GM23338 (cell line): ENCODE measurements at regions not wholly inside any gene's neighbourhood (a gene's known extent, or its start where the extent isn't known, plus 50 kb on each side); places are given as distances from the start of the nearest gene placed in this dataset.

Experiments used
- ATAC-seq: fragments of 200-7000 bp; cut with Tn5 transposase; 3 replicates; pipeline ENCODE4 v1.9.1; 2020
- DNase-seq: peaks from one replicate; pipeline ENCODE4 v3.0.0-alpha.2; 2015; ENCODE audit warnings: low spot score
- H2AFZ ChIP-seq: fragments of 200-600 bp; sonication (generic); 2 replicates; pipeline ENCODE4 v1.8.0; 2016; ENCODE audit warnings: antibody characterized with exemption, mild to moderate bottlenecking, moderate library complexity
- H3F3A ChIP-seq: fragments of 200-600 bp; sonication (generic); replicated peaks from 2 replicates; pipeline ENCODE4 v1.8.0; 2017; ENCODE audit warnings: antibody characterized with exemption, mixed run types, low read depth
- H3K27ac ChIP-seq: fragments of 200-600 bp; sonication (generic); 2 replicates; pipeline ENCODE4 v1.6.1; 2016; ENCODE audit warnings: low read depth
- H3K27me3 ChIP-seq: fragments of 200-600 bp; sonication (generic); 2 replicates; pipeline ENCODE4 v1.8.0; 2016; ENCODE audit warnings: mild to moderate bottlenecking, mixed run types, moderate library complexity; ENCODE audit not compliant: insufficient read depth
- H3K36me3 ChIP-seq: fragments of 200-600 bp; sonication (generic); 2 replicates; pipeline ENCODE4 v1.8.0; 2016; ENCODE audit warnings: mild to moderate bottlenecking; ENCODE audit not compliant: insufficient read depth
- H3K4me1 ChIP-seq: fragments of 200-600 bp; sonication (generic); 2 replicates; pipeline ENCODE4 v1.8.0; 2016; ENCODE audit warnings: mild to moderate bottlenecking, moderate library complexity; ENCODE audit not compliant: insufficient read depth
- H3K4me2 ChIP-seq: fragments of 200-600 bp; sonication (generic); 2 replicates; pipeline ENCODE4 v1.7.1; 2017; ENCODE audit warnings: mixed run types
- H3K4me3 ChIP-seq: fragments of 200-600 bp; sonication (generic); 2 replicates; pipeline ENCODE4 v1.6.1; 2016; ENCODE audit warnings: mixed run types
- H3K79me2 ChIP-seq: fragments of 200-600 bp; sonication (generic); replicated peaks from 2 replicates; pipeline ENCODE4 v1.8.0; 2017; ENCODE audit warnings: mild to moderate bottlenecking; ENCODE audit not compliant: insufficient read depth
- H3K9me2 ChIP-seq: fragments of 200-600 bp; sonication (generic); 2 replicates; pipeline ENCODE4 v1.8.0; 2017; ENCODE audit not compliant: insufficient read depth
- H4K20me1 ChIP-seq: fragments of 200-600 bp; sonication (generic); replicated peaks from 2 replicates; pipeline ENCODE4 v1.8.0; 2017; ENCODE audit warnings: mild to moderate bottlenecking; ENCODE audit not compliant: insufficient read depth
- H3K27ac Mint-ChIP-seq: 2 replicates; pipeline ENCODE4 v1.8.0; 2020; ENCODE audit warnings: inconsistent platforms, mild to moderate bottlenecking, moderate library complexity, mixed read lengths
- H3K27me3 Mint-ChIP-seq: 3 replicates; pipeline ENCODE4 v1.8.0; 2022; ENCODE audit warnings: low read depth, mild to moderate bottlenecking, moderate library complexity, mixed read lengths, inconsistent platforms; ENCODE audit not compliant: insufficient read depth, poor library complexity
- H3K36me3 Mint-ChIP-seq: 3 replicates; pipeline ENCODE4 v1.8.0; 2021; ENCODE audit warnings: low read depth, mild to moderate bottlenecking, inconsistent platforms, moderate library complexity, mixed read lengths
- H3K4me1 Mint-ChIP-seq: 3 replicates; pipeline ENCODE4 v1.8.0; 2020; ENCODE audit warnings: mild to moderate bottlenecking, inconsistent platforms, mixed read lengths
- H3K4me3 Mint-ChIP-seq: 3 replicates; pipeline ENCODE4 v1.8.0; 2021; ENCODE audit warnings: moderate library complexity, mild to moderate bottlenecking, inconsistent platforms, mixed read lengths
- H3K9me3 Mint-ChIP-seq: 3 replicates; pipeline ENCODE4 v1.8.0; 2020; ENCODE audit warnings: moderate library complexity, mild to moderate bottlenecking, inconsistent platforms, mixed read lengths
- CREB1 ChIP-seq: fragments of 250-450 bp; sonication (Bioruptor Pico); IDR thresholded peaks from 2 replicates; pipeline ENCODE4 v1.5.0; 2020; ENCODE audit warnings: low read depth, mild to moderate bottlenecking, moderate library complexity
- EZH2 ChIP-seq: fragments of 200-600 bp; sonication (generic); IDR thresholded peaks from one replicate; pipeline ENCODE4 v1.8.0; 2017; ENCODE audit warnings: antibody characterized with exemption, mild to moderate bottlenecking, low read depth; ENCODE audit not compliant: unreplicated experiment
- EZH2phosphoT487 ChIP-seq: fragments of 200-600 bp; sonication (generic); IDR thresholded peaks from one replicate; pipeline ENCODE4 v1.8.1; 2018; ENCODE audit warnings: antibody characterized with exemption; ENCODE audit not compliant: unreplicated experiment
- JUNB ChIP-seq: IDR thresholded peaks from one replicate; pipeline ENCODE4 v1.6.1; 2016; ENCODE audit warnings: antibody characterized with exemption; ENCODE audit not compliant: unreplicated experiment
- NANOG ChIP-seq: IDR thresholded peaks from 2 replicates; pipeline ENCODE4 v1.6.1; 2016; ENCODE audit warnings: antibody characterized with exemption, borderline replicate concordance
- POLR2AphosphoS5 ChIP-seq: IDR thresholded peaks from 2 replicates; pipeline ENCODE4 v1.6.1; 2016; ENCODE audit warnings: antibody characterized with exemption, low read depth
- STAT1 ChIP-seq: IDR thresholded peaks from one replicate; pipeline ENCODE4 v1.6.1; 2016; ENCODE audit warnings: antibody characterized with exemption; ENCODE audit not compliant: unreplicated experiment
- ZNF114 ChIP-seq: fragments of 250-450 bp; sonication (Bioruptor Pico); IDR thresholded peaks from 2 replicates; pipeline ENCODE4 v1.5.0; 2020; ENCODE audit warnings: mild to moderate bottlenecking, moderate library complexity
- ZNF331 ChIP-seq: fragments of 250-450 bp; sonication (Bioruptor Pico); IDR thresholded peaks from 2 replicates; pipeline ENCODE4 v1.5.0; 2020; ENCODE audit warnings: low read depth, mild to moderate bottlenecking, moderate library complexity
- TF ChIP-seq, protein P1 (sequence below), 2 experiments: fragments of 200-600 bp in 1 of 2; sonication (generic) in 1 of 2; conservative IDR thresholded peaks; 2 replicates each; pipeline versions ENCODE4 v1.5.1 to v1.6.1; 2016 to 2017; ENCODE audit warnings: antibody characterized with exemption in 2 of 2, low read depth in 2 of 2, mild to moderate bottlenecking in 2 of 2, moderate library complexity in 1 of 2
- TF ChIP-seq, protein P2 (sequence below): IDR thresholded peaks from 2 replicates; pipeline ENCODE4 v1.6.1; 2016; ENCODE audit warnings: antibody characterized with exemption
- TF ChIP-seq, protein P3 (sequence below): fragments of 250-450 bp; sonication (Bioruptor Pico); IDR thresholded peaks from 2 replicates; pipeline ENCODE4 v1.5.0; 2020; ENCODE audit warnings: mild to moderate bottlenecking, moderate library complexity
- TF ChIP-seq, protein P4 (sequence below): IDR thresholded peaks from one replicate; pipeline ENCODE4 v1.6.1; 2018; ENCODE audit warnings: antibody characterized with exemption; ENCODE audit not compliant: unreplicated experiment

DNA sequence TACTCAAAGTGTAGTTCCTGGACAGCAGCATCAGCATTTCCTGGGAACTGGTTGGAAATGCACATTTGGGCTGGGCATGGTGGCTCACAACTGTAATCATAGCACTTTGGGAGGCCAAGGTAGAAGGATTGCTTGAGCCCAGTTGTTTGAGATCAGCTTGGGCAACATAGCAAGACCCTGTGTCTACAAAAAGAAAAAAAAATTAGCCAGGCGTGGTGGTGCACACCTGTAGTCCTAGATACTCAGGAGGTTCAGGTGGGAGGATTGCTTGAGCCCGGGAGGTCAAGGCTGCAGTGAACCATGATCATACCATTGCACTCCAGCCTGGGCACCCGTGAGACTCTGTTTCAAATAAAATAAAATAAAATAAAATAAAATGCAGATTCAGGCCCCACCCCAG, 156.2 kb downstream of the CDC5L start:
- Mint-ChIP-seq H3K4me3 (no peak overlapping the region), H3K4me1 (peaks cover 23% of the 10 kb centered on the region), H3K36me3 (peaks cover 10% of the 10 kb centered on the region; the same call in 2 of the 3 replicates), H3K27ac (no peak overlapping the region), H3K9me3 (peaks cover 14% of the 10 kb centered on the region), H3K27me3 (peaks cover 9% of the 10 kb centered on the region)
- Histone ChIP-seq H3F3A (0 out of 2 replicates have a peak, but pooled peaks cover 3% of the 10 kb centered on the region), H3K36me3 (no peaks in the 10 kb centered on the region; the same call in 1 of the 2 replicates), H3K4me1 (peaks cover 18% of the 10 kb centered on the region; the same call in 1 of the 2 replicates), H3K4me3 (no peak overlapping the region), H4K20me1 (no peaks in the 10 kb centered on the region), H3K4me2 (no peak overlapping the region), H2AFZ (peak overlapping the region; percentile 33; the same call in 1 of the 2 replicates), H3K27ac (no peak overlapping the region), H3K9me2 (peaks cover 25% of the 10 kb centered on the region), H3K27me3 (no peaks in the 10 kb centered on the region), H3K79me2 (no peaks in the 10 kb centered on the region)
- ATAC-seq (no peak), DNase-seq (no peak)
- no peak for TF ChIP-seq EZH2
- no peak for TF ChIP-seq JUNB
- TF ChIP-seq, protein P1, sequence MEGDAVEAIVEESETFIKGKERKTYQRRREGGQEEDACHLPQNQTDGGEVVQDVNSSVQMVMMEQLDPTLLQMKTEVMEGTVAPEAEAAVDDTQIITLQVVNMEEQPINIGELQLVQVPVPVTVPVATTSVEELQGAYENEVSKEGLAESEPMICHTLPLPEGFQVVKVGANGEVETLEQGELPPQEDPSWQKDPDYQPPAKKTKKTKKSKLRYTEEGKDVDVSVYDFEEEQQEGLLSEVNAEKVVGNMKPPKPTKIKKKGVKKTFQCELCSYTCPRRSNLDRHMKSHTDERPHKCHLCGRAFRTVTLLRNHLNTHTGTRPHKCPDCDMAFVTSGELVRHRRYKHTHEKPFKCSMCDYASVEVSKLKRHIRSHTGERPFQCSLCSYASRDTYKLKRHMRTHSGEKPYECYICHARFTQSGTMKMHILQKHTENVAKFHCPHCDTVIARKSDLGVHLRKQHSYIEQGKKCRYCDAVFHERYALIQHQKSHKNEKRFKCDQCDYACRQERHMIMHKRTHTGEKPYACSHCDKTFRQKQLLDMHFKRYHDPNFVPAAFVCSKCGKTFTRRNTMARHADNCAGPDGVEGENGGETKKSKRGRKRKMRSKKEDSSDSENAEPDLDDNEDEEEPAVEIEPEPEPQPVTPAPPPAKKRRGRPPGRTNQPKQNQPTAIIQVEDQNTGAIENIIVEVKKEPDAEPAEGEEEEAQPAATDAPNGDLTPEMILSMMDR (conservative IDR thresholded peaks at IDR 0.05; ENCODE audit: low read depth in 2 of 2), result no peak
- TF ChIP-seq CREB1 (CRISPR knock-in tag), result no peak
- no peak for TF ChIP-seq STAT1
- no peak for TF ChIP-seq ZNF114 (CRISPR knock-in tag)
- no peak for TF ChIP-seq POLR2AphosphoS5
- no peak for TF ChIP-seq NANOG
- TF ChIP-seq, protein P2, sequence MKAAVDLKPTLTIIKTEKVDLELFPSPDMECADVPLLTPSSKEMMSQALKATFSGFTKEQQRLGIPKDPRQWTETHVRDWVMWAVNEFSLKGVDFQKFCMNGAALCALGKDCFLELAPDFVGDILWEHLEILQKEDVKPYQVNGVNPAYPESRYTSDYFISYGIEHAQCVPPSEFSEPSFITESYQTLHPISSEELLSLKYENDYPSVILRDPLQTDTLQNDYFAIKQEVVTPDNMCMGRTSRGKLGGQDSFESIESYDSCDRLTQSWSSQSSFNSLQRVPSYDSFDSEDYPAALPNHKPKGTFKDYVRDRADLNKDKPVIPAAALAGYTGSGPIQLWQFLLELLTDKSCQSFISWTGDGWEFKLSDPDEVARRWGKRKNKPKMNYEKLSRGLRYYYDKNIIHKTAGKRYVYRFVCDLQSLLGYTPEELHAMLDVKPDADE, result no peak
- TF ChIP-seq EZH2phosphoT487, result no peak
- TF ChIP-seq ZNF331 (CRISPR knock-in tag), result no peak
- TF ChIP-seq, protein P3, sequence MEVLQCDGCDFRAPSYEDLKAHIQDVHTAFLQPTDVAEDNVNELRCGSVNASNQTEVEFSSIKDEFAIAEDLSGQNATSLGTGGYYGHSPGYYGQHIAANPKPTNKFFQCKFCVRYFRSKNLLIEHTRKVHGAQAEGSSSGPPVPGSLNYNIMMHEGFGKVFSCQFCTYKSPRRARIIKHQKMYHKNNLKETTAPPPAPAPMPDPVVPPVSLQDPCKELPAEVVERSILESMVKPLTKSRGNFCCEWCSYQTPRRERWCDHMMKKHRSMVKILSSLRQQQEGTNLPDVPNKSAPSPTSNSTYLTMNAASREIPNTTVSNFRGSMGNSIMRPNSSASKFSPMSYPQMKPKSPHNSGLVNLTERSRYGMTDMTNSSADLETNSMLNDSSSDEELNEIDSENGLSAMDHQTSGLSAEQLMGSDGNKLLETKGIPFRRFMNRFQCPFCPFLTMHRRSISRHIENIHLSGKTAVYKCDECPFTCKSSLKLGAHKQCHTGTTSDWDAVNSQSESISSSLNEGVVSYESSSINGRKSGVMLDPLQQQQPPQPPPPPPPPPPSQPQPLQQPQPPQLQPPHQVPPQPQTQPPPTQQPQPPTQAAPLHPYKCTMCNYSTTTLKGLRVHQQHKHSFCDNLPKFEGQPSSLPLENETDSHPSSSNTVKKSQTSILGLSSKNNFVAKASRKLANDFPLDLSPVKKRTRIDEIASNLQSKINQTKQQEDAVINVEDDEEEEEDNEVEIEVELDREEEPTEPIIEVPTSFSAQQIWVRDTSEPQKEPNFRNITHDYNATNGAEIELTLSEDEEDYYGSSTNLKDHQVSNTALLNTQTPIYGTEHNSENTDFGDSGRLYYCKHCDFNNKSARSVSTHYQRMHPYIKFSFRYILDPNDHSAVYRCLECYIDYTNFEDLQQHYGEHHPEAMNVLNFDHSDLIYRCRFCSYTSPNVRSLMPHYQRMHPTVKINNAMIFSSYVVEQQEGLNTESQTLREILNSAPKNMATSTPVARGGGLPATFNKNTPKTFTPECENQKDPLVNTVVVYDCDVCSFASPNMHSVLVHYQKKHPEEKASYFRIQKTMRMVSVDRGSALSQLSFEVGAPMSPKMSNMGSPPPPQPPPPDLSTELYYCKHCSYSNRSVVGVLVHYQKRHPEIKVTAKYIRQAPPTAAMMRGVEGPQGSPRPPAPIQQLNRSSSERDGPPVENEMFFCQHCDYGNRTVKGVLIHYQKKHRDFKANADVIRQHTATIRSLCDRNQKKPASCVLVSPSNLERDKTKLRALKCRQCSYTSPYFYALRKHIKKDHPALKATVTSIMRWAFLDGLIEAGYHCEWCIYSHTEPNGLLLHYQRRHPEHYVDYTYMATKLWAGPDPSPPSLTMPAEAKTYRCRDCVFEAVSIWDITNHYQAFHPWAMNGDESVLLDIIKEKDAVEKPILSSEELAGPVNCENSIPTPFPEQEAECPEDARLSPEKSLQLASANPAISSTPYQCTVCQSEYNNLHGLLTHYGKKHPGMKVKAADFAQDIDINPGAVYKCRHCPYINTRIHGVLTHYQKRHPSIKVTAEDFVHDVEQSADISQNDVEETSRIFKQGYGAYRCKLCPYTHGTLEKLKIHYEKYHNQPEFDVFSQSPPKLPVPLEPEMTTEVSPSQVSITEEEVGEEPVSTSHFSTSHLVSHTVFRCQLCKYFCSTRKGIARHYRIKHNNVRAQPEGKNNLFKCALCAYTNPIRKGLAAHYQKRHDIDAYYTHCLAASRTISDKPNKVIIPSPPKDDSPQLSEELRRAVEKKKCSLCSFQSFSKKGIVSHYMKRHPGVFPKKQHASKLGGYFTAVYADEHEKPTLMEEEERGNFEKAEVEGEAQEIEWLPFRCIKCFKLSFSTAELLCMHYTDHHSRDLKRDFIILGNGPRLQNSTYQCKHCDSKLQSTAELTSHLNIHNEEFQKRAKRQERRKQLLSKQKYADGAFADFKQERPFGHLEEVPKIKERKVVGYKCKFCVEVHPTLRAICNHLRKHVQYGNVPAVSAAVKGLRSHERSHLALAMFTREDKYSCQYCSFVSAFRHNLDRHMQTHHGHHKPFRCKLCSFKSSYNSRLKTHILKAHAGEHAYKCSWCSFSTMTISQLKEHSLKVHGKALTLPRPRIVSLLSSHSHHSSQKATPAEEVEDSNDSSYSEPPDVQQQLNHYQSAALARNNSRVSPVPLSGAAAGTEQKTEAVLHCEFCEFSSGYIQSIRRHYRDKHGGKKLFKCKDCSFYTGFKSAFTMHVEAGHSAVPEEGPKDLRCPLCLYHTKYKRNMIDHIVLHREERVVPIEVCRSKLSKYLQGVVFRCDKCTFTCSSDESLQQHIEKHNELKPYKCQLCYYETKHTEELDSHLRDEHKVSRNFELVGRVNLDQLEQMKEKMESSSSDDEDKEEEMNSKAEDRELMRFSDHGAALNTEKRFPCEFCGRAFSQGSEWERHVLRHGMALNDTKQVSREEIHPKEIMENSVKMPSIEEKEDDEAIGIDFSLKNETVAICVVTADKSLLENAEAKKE (CRISPR knock-in tag), result no peak
- TF ChIP-seq, protein P4, sequence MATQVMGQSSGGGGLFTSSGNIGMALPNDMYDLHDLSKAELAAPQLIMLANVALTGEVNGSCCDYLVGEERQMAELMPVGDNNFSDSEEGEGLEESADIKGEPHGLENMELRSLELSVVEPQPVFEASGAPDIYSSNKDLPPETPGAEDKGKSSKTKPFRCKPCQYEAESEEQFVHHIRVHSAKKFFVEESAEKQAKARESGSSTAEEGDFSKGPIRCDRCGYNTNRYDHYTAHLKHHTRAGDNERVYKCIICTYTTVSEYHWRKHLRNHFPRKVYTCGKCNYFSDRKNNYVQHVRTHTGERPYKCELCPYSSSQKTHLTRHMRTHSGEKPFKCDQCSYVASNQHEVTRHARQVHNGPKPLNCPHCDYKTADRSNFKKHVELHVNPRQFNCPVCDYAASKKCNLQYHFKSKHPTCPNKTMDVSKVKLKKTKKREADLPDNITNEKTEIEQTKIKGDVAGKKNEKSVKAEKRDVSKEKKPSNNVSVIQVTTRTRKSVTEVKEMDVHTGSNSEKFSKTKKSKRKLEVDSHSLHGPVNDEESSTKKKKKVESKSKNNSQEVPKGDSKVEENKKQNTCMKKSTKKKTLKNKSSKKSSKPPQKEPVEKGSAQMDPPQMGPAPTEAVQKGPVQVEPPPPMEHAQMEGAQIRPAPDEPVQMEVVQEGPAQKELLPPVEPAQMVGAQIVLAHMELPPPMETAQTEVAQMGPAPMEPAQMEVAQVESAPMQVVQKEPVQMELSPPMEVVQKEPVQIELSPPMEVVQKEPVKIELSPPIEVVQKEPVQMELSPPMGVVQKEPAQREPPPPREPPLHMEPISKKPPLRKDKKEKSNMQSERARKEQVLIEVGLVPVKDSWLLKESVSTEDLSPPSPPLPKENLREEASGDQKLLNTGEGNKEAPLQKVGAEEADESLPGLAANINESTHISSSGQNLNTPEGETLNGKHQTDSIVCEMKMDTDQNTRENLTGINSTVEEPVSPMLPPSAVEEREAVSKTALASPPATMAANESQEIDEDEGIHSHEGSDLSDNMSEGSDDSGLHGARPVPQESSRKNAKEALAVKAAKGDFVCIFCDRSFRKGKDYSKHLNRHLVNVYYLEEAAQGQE, result no peak
